HepG2 (cell line): ENCODE measurements at regions not wholly inside any gene's neighbourhood (a gene's known extent, or its start where the extent isn't known, plus 50 kb on each side); places are given as distances from the start of the nearest gene placed in this dataset.

Experiments used
- FOSL1 ChIP-seq: sonication (generic); formaldehyde crosslinking; IDR thresholded peaks from 2 replicates; pipeline ENCODE4 v1.9.0; 2021; ENCODE audit warnings: missing genetic modification reagents, borderline replicate concordance
- GATAD2A ChIP-seq: IDR thresholded peaks from 2 replicates; pipeline ENCODE4 v1.6.1; 2016
- HMG20A ChIP-seq: IDR thresholded peaks from 2 replicates; pipeline ENCODE4 v1.6.1; 2016; ENCODE audit warnings: borderline replicate concordance
- HMG20B ChIP-seq: conservative IDR thresholded peaks from 2 replicates; pipeline ENCODE4 v1.6.1; 2016; ENCODE audit warnings: missing genetic modification reagents, missing compliant biosample characterization
- HNRNPL ChIP-seq: fragments of 200-400 bp; formaldehyde crosslinking; IDR thresholded peaks from 2 replicates; pipeline ENCODE4 v1.6.1; 2017; ENCODE audit warnings: mild to moderate bottlenecking, low read depth, low read length
- MIER3 ChIP-seq: IDR thresholded peaks from 2 replicates; pipeline ENCODE4 v1.6.1; 2016; ENCODE audit warnings: missing compliant biosample characterization, borderline replicate concordance
- PHF5A ChIP-seq: IDR thresholded peaks from one replicate; pipeline ENCODE4 v1.6.1; 2018; ENCODE audit warnings: low read depth, missing genetic modification reagents; ENCODE audit not compliant: unreplicated experiment
- SIX1 ChIP-seq: sonication (generic); formaldehyde crosslinking; IDR thresholded peaks from 2 replicates; pipeline ENCODE4 v1.4.0; 2020; ENCODE audit warnings: missing genetic modification reagents, borderline replicate concordance
- SNAPC2 ChIP-seq: sonication (generic); formaldehyde crosslinking; IDR thresholded peaks from 2 replicates; pipeline ENCODE4 v1.8.1; 2022; ENCODE audit warnings: mild to moderate bottlenecking, missing genetic modification reagents
- TCF7 ChIP-seq: sonication (generic); IDR thresholded peaks from 2 replicates; pipeline ENCODE4 v1.6.1; 2016; ENCODE audit warnings: antibody characterized with exemption, low read depth
- XRCC5 ChIP-seq: fragments of 200-400 bp; formaldehyde crosslinking; optimal IDR thresholded peaks from 2 replicates; pipeline ENCODE3; 2017; ENCODE audit warnings: mild to moderate bottlenecking, low read length
- ZNF333 ChIP-seq: sonication (generic); formaldehyde crosslinking; IDR thresholded peaks from 2 replicates; pipeline ENCODE4 v1.4.0; 2020; ENCODE audit warnings: mild to moderate bottlenecking, missing genetic modification reagents, borderline replicate concordance
- ZNF33B ChIP-seq: sonication (generic); formaldehyde crosslinking; IDR thresholded peaks from 2 replicates; pipeline ENCODE4 v1.5.1; 2020; ENCODE audit warnings: mild to moderate bottlenecking, missing genetic modification reagents
- ZNF543 ChIP-seq: sonication (generic); formaldehyde crosslinking; IDR thresholded peaks from 2 replicates; pipeline ENCODE4 v1.4.0; 2020; ENCODE audit warnings: mild to moderate bottlenecking, missing genetic modification reagents
- ZNF547 ChIP-seq: sonication (generic); formaldehyde crosslinking; IDR thresholded peaks from 2 replicates; pipeline ENCODE4 v1.5.1; 2020; ENCODE audit warnings: mild to moderate bottlenecking, missing genetic modification reagents
- ZNF563 ChIP-seq: sonication (generic); formaldehyde crosslinking; IDR thresholded peaks from 2 replicates; pipeline ENCODE4 v1.8.0; 2022; ENCODE audit warnings: mild to moderate bottlenecking, moderate library complexity, missing genetic modification reagents
- TF ChIP-seq, protein P1 (sequence below): sonication (generic); formaldehyde crosslinking; IDR thresholded peaks from 2 replicates; pipeline ENCODE4 v1.4.0; 2020; ENCODE audit warnings: missing genetic modification reagents
- TF ChIP-seq, protein P2 (sequence below): sonication (generic); formaldehyde crosslinking; conservative IDR thresholded peaks from 2 replicates; pipeline ENCODE4 v1.4.0; 2020; ENCODE audit warnings: mild to moderate bottlenecking, missing genetic modification reagents, moderate library complexity
- TF ChIP-seq, protein P3 (sequence below): sonication (generic); formaldehyde crosslinking; IDR thresholded peaks from 2 replicates; pipeline ENCODE4 v1.8.1; 2022; ENCODE audit warnings: low read depth, mild to moderate bottlenecking, missing genetic modification reagents
- TF ChIP-seq, protein P4 (sequence below): fragments of 450-650 bp; IDR thresholded peaks from 2 replicates; pipeline ENCODE4 v1.6.1; 2017
- TF ChIP-seq, protein P5 (sequence below): sonication (generic); formaldehyde crosslinking; IDR thresholded peaks from 2 replicates; pipeline ENCODE4 v1.8.0; 2022; ENCODE audit warnings: missing genetic modification reagents, low read depth, mild to moderate bottlenecking, borderline replicate concordance
- TF ChIP-seq, protein P6 (sequence below): sonication (generic); formaldehyde crosslinking; conservative IDR thresholded peaks from 2 replicates; pipeline ENCODE4 v1.4.0; 2020; ENCODE audit warnings: missing genetic modification reagents

DNA sequence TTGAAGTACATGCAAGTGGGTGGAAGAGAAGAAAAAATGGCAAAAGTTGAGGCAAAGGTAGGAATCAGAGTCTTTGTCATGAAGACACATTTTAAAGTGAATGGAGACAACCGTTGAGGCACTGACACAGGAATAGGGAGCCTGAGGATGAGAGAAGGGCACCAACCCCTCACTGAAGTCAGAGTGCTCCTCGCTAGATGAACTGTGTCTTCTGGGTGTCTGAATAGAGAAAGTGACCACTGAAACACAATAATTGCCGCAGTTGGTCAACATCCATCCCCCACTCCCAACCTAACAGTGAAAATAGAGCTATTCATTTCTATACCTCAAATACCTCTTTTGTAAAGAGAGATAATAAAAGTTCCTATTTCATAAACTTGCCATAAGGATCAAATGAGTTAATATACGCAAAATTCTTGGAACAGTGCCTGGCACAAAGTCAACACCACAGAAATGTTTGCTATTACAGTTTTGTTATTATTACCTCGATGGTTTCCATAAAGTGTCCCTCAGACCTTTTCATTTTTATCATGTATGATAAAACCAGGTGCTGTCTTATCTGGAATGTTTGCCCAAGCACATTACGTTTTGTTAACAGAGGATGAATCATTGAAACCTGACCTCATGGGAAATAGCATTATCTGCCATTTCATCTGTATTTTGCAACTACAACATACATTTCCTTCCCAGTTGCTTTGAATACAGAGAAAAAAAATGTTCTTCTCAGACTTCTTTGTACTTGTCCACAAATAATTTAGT is 61.8 kb upstream of the SP4 start (continued):
- TF ChIP-seq FOSL1 (CRISPR knock-in tag): peak; percentile 68; the same call in 1 of the 2 replicates
- TF ChIP-seq ZNF563 (CRISPR knock-in tag): no peak
- TF ChIP-seq, protein P1, sequence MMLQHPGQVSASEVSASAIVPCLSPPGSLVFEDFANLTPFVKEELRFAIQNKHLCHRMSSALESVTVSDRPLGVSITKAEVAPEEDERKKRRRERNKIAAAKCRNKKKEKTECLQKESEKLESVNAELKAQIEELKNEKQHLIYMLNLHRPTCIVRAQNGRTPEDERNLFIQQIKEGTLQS: peak; percentile 60
- TF ChIP-seq HMG20B: no peak
- no peak for TF ChIP-seq HNRNPL
- TF ChIP-seq, protein P2, sequence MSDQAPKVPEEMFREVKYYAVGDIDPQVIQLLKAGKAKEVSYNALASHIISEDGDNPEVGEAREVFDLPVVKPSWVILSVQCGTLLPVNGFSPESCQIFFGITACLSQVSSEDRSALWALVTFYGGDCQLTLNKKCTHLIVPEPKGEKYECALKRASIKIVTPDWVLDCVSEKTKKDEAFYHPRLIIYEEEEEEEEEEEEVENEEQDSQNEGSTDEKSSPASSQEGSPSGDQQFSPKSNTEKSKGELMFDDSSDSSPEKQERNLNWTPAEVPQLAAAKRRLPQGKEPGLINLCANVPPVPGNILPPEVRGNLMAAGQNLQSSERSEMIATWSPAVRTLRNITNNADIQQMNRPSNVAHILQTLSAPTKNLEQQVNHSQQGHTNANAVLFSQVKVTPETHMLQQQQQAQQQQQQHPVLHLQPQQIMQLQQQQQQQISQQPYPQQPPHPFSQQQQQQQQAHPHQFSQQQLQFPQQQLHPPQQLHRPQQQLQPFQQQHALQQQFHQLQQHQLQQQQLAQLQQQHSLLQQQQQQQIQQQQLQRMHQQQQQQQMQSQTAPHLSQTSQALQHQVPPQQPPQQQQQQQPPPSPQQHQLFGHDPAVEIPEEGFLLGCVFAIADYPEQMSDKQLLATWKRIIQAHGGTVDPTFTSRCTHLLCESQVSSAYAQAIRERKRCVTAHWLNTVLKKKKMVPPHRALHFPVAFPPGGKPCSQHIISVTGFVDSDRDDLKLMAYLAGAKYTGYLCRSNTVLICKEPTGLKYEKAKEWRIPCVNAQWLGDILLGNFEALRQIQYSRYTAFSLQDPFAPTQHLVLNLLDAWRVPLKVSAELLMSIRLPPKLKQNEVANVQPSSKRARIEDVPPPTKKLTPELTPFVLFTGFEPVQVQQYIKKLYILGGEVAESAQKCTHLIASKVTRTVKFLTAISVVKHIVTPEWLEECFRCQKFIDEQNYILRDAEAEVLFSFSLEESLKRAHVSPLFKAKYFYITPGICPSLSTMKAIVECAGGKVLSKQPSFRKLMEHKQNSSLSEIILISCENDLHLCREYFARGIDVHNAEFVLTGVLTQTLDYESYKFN (CRISPR knock-in tag): no peak
- TF ChIP-seq, protein P3, sequence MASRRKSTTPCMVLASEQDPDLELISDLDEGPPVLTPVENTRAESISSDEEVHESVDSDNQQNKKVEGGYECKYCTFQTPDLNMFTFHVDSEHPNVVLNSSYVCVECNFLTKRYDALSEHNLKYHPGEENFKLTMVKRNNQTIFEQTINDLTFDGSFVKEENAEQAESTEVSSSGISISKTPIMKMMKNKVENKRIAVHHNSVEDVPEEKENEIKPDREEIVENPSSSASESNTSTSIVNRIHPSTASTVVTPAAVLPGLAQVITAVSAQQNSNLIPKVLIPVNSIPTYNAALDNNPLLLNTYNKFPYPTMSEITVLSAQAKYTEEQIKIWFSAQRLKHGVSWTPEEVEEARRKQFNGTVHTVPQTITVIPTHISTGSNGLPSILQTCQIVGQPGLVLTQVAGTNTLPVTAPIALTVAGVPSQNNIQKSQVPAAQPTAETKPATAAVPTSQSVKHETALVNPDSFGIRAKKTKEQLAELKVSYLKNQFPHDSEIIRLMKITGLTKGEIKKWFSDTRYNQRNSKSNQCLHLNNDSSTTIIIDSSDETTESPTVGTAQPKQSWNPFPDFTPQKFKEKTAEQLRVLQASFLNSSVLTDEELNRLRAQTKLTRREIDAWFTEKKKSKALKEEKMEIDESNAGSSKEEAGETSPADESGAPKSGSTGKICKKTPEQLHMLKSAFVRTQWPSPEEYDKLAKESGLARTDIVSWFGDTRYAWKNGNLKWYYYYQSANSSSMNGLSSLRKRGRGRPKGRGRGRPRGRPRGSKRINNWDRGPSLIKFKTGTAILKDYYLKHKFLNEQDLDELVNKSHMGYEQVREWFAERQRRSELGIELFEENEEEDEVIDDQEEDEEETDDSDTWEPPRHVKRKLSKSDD (CRISPR knock-in tag): no peak
- no peak for TF ChIP-seq PHF5A (CRISPR knock-in tag)
- TF ChIP-seq, protein P4, sequence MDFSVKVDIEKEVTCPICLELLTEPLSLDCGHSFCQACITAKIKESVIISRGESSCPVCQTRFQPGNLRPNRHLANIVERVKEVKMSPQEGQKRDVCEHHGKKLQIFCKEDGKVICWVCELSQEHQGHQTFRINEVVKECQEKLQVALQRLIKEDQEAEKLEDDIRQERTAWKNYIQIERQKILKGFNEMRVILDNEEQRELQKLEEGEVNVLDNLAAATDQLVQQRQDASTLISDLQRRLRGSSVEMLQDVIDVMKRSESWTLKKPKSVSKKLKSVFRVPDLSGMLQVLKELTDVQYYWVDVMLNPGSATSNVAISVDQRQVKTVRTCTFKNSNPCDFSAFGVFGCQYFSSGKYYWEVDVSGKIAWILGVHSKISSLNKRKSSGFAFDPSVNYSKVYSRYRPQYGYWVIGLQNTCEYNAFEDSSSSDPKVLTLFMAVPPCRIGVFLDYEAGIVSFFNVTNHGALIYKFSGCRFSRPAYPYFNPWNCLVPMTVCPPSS: no peak
- 0 out of 2 replicates have a peak, but pooled peaks have one; percentile 28 for TF ChIP-seq GATAD2A (CRISPR knock-in tag)
- 0 out of 2 replicates have a peak, but pooled peaks have one; percentile 23 for TF ChIP-seq TCF7
- TF ChIP-seq MIER3: no peak
- TF ChIP-seq SNAPC2 (CRISPR knock-in tag): no peak
- no peak for TF ChIP-seq ZNF33B
- no peak for TF ChIP-seq ZNF333
- TF ChIP-seq HMG20A (CRISPR knock-in tag): peak; percentile 28; the same call in 1 of the 2 replicates
- TF ChIP-seq, protein P5, sequence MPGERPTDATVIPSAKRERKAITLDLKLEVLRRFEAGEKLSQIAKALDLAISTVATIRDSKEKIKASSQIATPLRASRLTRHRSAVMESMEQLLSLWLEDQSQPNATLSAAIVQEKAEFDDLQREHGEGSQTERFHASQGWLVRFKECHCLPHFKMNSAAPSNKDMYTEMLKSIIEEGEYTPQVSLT (CRISPR knock-in tag): no peak
- no peak for TF ChIP-seq ZNF543
- TF ChIP-seq, protein P6, sequence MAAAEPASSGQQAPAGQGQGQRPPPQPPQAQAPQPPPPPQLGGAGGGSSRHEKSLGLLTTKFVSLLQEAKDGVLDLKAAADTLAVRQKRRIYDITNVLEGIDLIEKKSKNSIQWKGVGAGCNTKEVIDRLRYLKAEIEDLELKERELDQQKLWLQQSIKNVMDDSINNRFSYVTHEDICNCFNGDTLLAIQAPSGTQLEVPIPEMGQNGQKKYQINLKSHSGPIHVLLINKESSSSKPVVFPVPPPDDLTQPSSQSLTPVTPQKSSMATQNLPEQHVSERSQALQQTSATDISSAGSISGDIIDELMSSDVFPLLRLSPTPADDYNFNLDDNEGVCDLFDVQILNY: no peak
- no peak for TF ChIP-seq XRCC5
- no peak for TF ChIP-seq ZNF547
- TF ChIP-seq SIX1 (CRISPR knock-in tag): peak; percentile 96
